Activated CD4-positive, alpha-beta T cell treated with anti-CD3 and anti-CD28 coated beads, Interleukin-2, Interleukin-6, amounts not matched to agents 100 ng/mL and 50 ng/mL, durations not matched to agents 16 hours and 8 hours (primary cell): ENCODE measurements at regions not wholly inside any gene's neighbourhood (a gene's known extent, or its start where the extent isn't known, plus 50 kb on each side); places are given as distances from the start of the nearest gene placed in this dataset.

ENCODE experiments used
- DNase-seq: peaks from one replicate; pipeline ENCODE4 v3.0.0-alpha.2; 2020

DNA sequence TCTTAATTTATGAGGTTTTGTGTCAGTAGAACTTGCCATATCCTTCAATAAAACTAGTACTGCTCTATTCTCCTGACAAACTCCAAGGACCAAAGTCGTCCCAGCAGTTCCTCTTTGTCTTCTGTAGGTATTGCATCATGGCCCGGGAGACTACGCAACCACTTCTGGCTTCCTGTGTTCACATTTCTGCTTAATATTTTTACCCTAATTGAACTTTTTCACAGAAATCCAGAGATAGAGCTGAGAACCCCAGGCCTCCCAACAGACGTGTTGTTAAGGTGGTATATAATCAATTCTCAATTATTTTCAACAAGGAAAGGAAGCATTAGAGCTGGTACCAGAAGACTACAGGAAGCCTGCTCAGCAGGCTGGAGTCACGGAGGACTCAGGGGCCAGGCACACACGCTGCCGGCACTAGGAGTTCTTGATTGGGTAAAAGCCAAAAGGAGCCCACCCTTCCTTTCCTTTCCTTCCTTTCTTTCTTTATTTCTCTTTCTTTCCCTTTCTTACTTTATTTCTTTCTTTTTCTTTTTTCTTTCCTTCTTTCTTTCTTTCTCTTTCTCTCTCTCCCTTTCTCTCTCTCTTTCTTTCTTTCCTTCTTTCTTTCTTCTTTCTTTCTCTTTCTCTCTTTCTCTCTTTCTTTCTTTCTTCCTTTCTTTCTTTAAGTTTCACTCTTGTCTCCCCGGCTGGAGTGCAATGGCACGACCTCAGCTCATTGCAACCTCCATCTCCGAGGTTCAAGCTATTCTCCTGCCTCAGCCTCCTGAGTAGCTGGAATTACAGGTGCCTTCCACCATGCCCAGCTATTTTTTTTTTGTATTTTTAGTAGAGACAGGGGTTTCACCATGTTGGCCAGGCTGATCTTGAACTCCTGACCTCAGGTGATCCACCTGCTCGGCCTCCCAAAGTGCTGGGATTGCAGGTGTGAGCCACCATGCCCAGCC lies 173.7 kb downstream of the ZBTB18 start:
- no peak for DNase-seq

DNA sequence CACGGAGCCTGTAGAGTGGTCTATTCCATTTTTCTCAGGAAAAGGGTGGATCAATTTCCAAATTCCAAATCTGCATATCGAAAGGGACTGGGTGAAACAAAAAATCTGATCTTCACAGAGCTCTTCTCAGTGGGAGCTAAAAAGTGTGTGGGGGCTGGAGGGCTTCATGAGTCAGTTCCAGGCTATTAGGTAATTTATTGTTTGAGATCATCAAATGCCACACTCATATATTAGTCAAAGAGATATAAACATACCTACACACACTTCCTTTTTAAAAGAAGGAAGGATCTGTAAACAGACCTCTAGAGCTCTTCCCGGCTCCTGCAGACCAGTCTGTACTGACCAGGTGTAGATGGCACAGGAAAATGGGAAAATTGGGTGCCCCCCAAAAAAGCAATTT lies 175.4 kb downstream of the ZBTB18 start:
- no peak for DNase-seq

DNA sequence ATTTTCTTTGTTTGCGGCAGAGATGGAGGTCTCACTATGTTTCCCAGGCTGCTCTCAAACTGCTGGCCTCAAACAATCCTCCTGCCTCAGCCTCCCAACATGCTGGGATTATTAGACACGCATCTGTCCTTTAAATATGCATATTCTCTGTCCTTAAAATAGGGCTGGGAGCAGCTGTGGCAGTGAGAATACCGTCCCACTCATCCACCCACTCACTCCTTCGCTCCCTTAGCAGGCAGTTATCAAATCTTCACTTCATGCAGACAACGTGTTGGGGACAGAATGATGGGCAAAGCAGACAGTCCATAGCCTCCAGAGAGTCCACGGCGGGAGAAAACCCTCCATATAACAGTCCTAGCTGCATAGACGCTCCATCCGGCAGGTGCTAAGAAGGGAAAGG lies 179.4 kb downstream of the ZBTB18 start:
- no peak for DNase-seq

DNA sequence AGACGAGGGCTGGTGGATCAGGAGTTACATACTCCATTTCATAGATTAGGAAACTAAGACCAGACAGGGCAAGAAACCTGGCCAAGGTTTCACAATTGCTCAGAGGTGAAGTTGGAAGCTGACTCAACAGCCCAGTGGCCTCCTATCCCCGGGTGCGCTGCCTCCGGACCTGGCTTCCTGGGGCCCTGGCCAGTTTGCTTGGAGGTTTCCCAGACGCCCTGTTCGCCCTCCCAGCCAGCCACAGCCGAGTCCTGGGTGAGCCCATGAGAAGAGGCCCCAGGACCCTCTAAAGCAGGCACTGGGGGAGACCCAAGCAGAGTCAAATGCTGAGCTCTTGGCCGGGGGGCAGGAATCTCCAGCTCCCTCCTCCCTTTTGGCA lies 180.1 kb downstream of the ZBTB18 start:
- no peak for DNase-seq

DNA sequence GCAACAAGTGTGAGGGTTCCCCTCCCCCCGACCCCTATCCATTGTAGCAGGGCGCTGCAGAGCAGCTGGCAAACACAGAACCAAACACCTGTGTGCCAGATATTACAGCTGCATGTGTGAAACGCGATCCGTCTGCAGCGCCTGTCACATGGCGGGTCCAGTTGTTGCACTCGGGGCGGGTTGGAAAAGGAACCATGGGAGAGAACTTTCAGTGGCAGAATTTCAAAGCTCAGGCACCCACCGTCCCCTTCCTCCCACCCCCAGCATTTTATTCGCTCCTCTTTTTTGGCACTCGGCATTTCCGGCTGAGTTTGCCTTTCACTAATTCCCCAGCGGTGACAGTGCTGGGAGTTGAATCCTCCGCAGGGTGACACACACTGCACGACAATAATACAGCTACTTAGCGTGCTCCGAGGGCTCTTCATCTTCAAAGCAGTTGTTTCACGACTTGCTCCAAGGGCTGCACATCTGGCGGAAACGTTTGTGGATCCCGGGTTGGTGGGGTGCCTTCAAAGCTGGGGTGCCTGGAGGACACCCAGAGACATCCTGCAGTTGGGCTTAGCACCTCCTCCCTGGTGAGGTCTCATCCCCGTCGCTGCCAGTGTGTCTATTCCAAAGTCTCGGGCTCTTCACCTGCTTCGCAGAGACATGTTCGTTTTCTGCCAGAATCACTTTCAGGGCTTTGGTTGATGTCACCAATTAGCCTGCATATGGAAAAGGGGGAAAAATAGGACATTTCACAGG lies 180.7 kb downstream of the ZBTB18 start:
- DNase-seq, result no peak

DNA sequence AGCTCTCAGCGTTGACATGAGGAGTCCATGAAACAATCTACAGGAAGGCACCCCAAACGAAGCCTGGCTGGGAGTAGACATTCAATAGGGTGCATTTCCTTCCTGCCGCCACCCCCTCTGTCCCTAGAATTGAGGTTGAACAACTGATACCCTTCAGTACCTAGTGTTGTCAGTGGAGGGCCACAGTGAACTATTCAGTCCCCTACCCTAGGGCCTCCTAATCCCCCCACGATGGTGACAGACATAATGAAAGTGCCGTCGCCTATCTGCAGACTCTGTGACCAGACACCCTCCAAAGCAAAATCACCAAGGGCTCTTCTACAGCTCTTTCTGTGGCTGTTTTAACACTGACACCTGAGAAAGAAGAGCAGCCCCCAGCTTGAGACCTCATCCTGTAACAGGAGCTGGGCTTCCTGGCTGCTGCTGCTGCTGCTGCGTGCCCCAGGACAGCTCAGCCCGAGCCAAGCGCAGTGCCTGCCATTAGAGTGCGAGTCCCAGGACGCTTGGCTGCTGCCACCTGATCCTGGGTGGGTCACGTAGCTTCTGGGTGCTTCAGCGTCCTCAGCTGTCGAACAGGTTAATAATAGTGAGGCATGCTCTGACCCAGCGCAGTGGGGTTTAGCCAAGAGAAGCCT lies 183.0 kb downstream of the ZBTB18 start:
- DNase-seq, result no peak

DNA sequence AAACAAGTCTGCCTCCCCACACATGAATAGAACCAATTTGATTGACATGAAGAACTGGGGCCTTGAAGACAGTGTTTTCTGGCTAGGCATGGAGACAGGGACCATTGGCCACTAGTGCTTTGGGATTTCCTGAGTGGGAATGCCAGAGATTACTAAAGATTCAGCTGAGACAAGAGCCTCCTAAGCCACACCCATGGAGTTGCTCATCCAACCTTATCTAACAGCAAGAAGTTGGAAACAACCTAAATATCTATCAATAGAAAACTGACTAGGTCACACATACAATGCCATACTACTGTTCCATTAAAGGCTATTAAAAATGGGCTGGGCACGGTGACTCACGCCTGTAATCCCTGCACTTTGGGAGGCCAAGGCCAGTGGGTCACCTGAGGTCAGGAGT lies 184.1 kb downstream of the ZBTB18 start:
- DNase-seq, result no peak

DNA sequence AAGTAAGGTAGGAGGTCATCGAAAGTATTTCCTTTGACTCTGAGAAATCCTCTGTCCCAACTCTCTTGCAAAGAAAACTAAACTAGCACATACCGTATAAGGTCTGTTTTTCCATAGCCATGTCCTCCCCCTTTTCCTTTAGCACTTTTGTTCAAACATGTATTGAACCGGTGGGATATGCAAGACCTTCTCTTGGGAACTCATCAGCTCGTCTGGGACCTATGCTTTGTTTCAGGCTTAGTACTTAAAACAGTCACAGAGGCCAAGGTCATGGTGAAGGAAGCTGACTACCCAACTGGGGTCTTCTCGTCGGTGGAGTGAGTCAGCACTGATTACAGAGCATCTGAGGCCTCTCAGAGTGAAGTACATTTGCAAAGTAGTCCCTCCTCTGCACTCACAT lies 185.0 kb downstream of the ZBTB18 start:
- DNase-seq, result no peak

DNA sequence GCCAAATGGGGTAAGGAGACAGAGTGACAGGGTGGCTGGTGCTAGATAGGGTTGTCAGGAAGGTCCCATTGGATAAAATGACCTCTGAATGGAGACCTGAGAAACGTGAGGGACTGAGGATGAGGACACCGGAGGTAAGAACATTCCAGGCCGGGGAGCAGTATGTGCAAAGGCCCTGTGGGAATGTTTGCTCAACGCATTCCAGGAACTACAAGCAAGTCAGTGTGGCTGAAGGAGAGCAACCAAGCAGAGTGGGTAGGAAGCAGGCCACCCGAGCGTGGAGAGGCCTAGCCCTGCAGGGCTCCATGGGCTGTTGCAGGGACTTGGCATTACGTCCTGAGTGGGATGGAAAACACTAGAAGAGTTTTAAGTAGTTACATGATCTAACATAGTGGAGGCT lies 185.6 kb downstream of the ZBTB18 start:
- DNase-seq, result no peak

DNA sequence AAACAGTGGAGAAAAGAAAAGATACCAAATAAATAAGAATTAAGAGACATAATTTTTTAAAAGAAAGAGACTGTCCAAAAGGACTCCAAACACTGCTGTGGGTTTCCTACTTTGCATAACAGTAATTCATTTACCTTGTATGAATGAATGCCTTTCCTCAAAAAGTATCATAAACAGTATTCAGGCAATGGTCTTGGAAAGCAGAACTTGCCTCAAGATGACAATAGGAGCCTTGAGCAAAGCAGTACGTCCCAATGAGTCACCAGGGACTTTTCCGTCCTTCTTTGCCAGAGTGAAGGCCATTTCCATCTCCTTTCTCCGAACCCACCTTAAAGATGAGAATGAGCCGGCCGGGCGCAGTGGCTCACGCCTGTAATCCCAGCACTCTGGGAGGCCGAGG lies 186.4 kb downstream of the ZBTB18 start:
- no peak for DNase-seq

DNA sequence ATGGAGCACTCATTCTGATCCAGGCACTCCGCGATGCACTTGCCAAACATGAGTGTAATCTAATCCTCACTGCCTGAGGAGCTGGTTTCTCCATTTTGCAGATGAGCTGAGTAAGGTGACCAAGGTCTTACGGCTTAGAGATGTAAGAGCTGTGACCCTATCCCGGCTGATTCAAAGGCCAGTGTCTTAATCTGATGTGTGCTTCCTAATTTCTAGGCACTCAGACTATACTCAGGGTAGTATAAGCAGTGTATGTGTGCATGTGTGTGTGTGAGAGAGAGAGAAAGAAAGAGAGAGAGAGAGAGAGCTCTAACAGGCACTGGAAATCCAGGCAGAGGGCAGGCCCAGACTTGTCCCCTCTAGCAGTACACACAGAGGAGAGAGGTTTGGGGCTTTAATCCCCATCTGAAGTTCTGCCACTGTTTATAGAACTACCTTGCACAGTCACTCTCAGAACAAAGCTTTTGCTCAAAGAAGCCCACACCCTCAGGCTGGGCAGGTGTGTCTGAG lies 188.2 kb downstream of the ZBTB18 start:
- no peak for DNase-seq

DNA sequence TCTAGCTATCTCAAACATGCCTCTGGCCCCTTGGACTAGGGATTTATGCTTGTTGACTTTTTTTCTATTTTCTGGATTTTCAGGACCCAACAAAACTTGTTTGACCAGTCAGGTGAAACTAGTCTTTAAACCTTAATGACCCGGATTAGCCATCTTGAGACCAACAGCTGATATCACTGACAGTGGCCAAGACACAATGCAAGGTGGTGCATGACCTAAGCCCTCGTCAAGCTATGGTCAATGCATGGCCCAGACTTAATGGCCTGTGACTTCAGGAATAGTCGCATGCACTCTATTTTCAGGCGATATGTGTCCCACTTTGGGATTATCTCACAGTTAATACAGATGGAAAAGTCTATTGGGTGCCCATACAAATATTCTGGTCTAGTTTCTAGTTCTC lies 190.4 kb downstream of the ZBTB18 start:
- DNase-seq, result no peak

DNA sequence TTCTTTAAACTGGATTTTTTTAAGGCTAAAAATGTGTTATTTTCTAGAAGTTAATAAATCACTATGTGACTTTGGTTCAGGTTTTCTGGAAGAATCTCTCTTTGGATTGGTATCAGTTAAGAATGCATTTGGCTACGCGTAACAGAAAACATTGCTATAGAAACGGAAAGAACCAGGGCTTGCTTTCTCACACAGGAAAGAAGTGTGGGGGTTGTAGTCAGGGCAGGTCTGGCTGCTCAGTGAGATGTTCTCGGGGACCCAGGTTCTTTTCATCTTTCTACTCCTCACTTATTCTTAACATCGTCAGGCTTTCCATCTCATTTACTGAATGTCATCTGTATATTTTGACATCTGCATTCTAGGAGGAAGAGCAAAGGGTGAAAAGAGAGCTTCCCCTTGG lies 191.4 kb downstream of the ZBTB18 start:
- no peak for DNase-seq

DNA sequence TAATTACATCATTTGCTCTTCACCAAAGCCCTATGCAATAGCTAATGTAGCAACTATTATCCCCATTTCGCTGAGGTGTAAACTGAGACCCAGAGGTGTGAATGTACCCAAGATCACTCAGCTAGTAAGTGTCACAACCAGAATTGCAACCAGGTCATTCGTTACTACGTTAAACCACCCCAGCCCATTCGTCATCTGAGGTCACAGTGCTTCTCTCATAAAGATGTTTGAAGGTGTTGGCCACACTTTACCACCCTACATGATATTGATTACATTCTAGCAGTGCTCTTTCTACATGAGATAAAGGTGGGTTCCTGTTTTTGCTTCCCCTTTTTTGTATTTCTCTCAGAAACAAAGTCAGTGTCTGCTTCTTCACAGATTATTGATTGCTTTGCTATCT lies 195.3 kb downstream of the ZBTB18 start:
- no peak for DNase-seq

DNA sequence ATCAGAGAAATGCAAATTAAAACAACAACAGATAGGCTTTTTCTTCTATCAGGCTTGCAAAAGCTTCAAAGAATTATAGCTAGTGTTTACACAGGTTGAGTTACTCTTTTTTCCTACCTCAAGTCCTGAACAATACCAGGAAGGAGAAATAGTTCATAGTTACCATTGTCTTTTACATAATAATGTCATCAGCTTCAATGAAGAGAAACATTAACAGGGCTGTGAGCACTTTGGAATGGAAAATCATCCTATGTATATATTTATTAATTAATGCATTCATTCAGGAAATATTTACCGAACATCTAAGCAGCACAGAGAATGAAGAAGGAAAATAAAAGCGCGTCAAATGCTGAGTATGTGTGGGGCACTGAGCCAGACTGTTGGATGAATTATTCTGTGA lies 197.3 kb downstream of the ZBTB18 start:
- no peak for DNase-seq

DNA sequence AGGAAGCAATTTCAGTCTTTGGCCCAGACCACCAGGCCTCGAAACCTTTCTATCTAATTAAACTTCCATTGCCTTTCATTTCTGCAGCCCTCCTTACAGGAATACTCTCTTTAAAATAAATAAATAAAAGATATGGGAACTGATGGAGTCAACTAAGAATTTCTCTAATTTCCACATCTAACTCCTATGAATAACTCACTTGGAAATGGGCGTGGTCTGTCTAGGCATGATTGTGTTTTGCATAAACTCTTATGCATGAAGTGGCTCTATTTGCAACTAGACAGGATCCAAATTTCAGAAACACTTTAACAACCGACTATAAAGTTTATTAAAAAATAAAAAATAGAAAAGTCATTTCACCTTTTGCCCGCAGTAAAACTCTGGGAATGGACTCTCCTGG lies 199.5 kb downstream of the ADSS2 start:
- no peak for DNase-seq

DNA sequence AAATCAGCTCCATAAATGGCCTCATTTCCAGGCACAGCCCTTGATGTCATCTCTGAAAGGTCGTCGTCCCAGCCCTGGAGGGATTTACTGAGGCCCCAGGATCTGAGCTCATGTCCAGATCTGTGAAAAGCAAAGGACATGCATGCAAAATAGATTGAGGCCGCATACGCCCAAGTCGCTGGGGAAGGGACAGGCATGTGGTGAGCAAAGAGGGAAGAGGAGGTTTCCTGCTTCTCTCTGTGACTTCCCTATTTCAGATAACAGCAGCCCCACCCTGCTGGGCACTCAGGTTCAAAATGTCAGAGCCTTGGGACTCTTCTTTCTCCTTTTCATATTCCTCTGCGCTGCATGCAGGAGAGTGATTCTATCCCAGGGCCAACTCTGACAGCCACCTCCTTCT lies 197.2 kb downstream of the ADSS2 start:
- no peak for DNase-seq

DNA sequence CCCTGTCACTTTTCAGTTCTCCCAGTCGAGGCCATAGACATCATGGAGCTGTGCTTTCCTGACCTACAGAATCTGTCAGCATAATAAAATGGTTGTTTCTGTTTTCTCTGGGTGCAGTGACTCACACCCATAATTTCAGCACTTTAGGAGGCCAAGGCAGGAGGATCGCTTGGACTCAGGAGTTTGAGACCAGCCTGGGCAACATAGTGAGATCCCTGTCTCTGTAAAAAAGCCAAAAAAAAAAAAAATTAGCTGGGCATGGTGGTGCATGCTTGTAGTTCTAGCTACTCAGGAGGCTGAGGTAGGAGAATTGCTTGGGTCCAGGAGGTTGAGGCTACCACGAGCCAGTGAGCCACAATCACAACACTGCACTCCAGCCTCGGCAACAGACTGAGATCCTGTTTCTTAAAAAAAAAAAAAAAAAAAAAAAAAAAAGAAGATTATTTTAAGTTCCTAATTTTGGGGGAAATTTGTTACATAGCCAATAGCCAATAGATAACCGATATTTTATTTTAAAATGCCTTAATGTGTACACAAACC lies 196.2 kb downstream of the ADSS2 start:
- DNase-seq, result no peak

DNA sequence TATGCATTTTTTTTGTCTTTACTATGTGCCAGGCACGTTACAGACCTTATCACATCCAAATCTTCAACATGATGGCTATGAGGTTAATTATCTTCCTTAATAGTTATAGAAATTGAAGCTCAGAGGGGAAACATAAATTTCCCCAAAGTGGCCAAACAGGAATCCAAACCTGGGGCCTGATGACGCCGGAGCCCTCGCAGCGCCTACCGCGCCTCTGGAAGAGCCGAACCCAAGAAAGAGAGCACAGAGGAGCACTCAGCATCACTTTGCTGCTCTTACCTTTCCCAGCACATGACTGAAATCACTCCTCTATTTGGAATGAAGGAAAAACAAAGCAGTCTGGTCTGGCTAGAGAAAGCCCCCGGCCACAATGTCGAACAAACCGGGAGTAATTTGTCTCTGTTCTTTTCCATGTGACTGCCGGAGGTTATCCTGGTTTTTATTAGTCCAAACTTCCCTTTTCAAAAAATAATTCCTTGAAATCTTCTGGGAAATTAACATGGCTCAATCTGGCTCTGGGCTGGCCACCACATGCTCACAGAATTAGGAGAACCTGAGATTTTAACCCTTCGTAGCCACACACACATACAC lies 195.5 kb downstream of the ADSS2 start:
- no peak for DNase-seq

DNA sequence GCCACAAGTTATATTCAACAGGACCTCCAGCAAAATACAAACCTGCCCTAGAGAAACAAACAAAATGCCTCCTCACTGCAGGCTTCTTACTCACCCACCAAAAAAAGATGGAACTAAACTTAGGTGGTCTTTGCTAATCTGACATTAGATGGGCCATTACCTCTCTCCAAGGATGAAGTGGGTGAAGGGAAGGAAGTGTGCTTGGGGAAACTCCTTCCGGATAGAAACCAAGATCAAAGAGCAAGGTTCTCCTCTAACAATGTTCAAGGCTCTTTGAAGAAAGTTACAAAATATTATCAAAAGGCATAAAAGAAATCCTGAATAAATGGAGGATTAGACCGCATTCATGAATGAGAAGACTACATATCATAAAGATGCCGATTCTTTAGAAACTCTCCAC lies 187.5 kb downstream of the ADSS2 start:
- DNase-seq, result no peak

DNA sequence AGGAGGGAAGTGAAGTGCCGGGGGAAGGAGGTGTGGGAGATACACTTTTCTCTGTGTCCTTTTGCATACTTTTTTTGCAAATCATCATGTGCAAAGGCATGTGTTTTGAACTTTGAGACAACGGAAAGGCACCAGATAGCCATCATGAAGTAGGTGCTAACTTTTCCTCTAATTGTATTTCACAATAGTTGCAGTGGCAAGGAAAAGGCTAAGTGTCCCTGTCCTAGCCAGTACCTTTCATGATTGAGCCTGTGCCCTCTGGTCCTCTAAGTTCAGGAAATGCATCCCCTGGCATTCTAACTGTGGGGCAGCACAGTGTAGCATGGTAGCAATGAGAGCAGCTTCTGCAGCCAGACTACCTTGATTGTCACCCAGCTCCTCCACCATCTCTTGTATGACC lies 186.2 kb downstream of the ADSS2 start:
- no peak for DNase-seq

DNA sequence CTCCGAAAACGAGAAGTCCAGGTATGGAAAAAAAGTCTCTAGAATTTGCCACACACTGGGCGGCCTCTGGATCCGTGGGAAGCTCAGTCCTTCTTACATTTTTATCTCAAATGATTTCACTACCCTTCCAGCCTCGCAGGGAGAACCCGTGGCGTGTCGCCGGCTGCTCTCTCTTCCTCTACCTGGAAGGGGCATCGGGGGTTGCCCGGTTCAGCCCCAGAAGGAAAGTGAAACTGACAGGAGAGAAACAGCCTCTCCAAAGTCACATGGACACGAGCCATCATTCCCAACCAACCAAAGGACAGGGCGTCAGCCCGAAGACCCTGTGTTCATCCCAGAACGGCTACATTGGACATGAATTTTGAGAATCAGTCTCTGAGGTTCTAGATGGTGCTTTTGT lies 182.5 kb downstream of the ADSS2 start:
- no peak for DNase-seq

DNA sequence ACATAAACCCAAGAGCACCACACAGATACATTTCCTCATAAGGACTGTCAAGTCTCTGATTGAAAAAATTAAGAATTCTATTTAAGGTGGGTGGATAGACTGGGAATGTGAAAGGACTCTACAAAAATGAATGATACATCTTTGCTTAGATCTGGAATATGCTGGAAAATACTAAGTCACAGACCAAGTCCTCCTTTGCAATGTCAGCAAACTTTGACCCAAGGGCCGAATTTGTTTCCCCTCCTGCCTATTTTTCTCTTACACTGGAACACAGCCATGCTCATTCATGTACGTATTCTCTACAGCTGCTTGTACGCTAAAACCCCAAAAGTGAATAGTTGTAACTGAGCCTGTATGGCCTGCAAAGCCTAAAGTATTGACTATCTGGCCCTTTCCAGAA lies 180.7 kb downstream of the ADSS2 start:
- DNase-seq, result no peak
